MM.1S (cell line): ENCODE measurements at regions not wholly inside any gene's neighbourhood (a gene's known extent, or its start where the extent isn't known, plus 50 kb on each side); places are given as distances from the start of the nearest gene placed in this dataset.

Experiments used
- EZH2 ChIP-seq: fragments of 300-600 bp; sonication (generic); optimal IDR thresholded peaks from 2 replicates; pipeline ENCODE3; 2017; ENCODE audit warnings: low read depth, mild to moderate bottlenecking, antibody characterized with exemption, low read length, mixed read lengths
- EZH2phosphoT487 ChIP-seq: fragments of 300-600 bp; sonication (generic); IDR thresholded peaks from 2 replicates; pipeline ENCODE4 v1.6.1; 2018; ENCODE audit warnings: antibody characterized with exemption, low read length
- TF ChIP-seq, protein P1 (sequence below): fragments of 300-600 bp; sonication (generic); IDR thresholded peaks from 2 replicates; pipeline ENCODE4 v1.5.1; 2016; ENCODE audit warnings: antibody characterized with exemption, low read length, mixed read lengths

DNA sequence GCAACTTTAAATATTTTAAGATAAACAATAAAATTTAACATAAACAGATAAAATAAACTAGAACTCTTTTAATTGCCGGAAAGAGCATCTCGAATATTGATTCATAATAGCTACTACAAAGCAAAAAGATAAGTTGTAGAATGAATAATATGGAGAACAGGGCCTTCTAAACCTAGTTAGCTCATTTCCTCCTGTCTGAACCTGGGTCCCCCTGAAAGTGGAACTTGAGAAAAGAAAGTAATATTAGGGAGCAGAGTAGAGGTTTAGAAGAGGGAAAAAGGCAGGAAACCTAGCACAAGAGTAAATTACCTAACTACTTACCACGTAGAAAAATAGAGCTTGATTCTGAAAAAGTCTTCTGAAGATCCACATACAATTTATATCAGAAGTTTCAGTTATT, 80.7 kb upstream of the NETO1 start:
- TF ChIP-seq, protein P1, sequence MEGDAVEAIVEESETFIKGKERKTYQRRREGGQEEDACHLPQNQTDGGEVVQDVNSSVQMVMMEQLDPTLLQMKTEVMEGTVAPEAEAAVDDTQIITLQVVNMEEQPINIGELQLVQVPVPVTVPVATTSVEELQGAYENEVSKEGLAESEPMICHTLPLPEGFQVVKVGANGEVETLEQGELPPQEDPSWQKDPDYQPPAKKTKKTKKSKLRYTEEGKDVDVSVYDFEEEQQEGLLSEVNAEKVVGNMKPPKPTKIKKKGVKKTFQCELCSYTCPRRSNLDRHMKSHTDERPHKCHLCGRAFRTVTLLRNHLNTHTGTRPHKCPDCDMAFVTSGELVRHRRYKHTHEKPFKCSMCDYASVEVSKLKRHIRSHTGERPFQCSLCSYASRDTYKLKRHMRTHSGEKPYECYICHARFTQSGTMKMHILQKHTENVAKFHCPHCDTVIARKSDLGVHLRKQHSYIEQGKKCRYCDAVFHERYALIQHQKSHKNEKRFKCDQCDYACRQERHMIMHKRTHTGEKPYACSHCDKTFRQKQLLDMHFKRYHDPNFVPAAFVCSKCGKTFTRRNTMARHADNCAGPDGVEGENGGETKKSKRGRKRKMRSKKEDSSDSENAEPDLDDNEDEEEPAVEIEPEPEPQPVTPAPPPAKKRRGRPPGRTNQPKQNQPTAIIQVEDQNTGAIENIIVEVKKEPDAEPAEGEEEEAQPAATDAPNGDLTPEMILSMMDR = no peak
- TF ChIP-seq EZH2phosphoT487 (no peak), EZH2 (no peak)
